Caco-2 (cell line): ENCODE measurements at regions not wholly inside any gene's neighbourhood (a gene's known extent, or its start where the extent isn't known, plus 50 kb on each side); places are given as distances from the start of the nearest gene placed in this dataset.

Experiments
- BruUV-seq: library from RNA; stranded (reverse); fragments of 400-500 nt; replicated peaks from 2 replicates; lab custom pipeline; 2021; lab: Mats Ljungman, UMichigan
- CTCF ChIA-PET: fragments of 300-600 bp; sonication (Branson Sonifier 250); formaldehyde crosslinking; loops from one replicate; lab custom pipeline; 2022; ENCODE audit warnings: antibody characterized with exemption; lab: Charles Lee
- POLR2A ChIA-PET: fragments of 300-600 bp; sonication (Branson Sonifier 250); formaldehyde crosslinking; loops from one replicate; lab custom pipeline; 2022; ENCODE audit warnings: antibody characterized with exemption; lab: Charles Lee
- DNase-seq, 2 experiments: peaks; one replicate each; pipeline versions ENCODE4 v3.0.0 to v3.0.0-alpha.2; 2020 to 2022
- H3K27me3 ChIP-seq: replicated peaks from 2 replicates; pipeline ENCODE4 v1.6.0; 2011; ENCODE audit warnings: low read length; ENCODE audit not compliant: control insufficient read depth, insufficient read depth
- H3K36me3 ChIP-seq: 2 replicates; pipeline ENCODE4 v1.5.1; 2011; ENCODE audit warnings: low read length; ENCODE audit not compliant: control insufficient read depth, insufficient read depth
- H3K4me1 ChIP-seq: fragments of 250-450 bp; sonication (Bioruptor Pico); 2 replicates; pipeline ENCODE4 v1.5.1; 2020; ENCODE audit warnings: mild to moderate bottlenecking
- H3K4me3 ChIP-seq: 2 replicates; pipeline ENCODE4 v1.5.1; 2011; ENCODE audit warnings: low read depth, mild to moderate bottlenecking, control low read depth, low read length
- H3K9me3 ChIP-seq: fragments of 250-450 bp; sonication (Bioruptor Pico); 2 replicates; pipeline ENCODE4 v1.5.1; 2020; ENCODE audit warnings: mild to moderate bottlenecking, moderate library complexity
- H3K27ac Mint-ChIP-seq: one replicate; pipeline ENCODE4 v1.8.0; 2022; ENCODE audit warnings: mixed read lengths; ENCODE audit not compliant: unreplicated experiment
- H3K27me3 Mint-ChIP-seq: one replicate; pipeline ENCODE4 v1.8.0; 2022; ENCODE audit warnings: mixed read lengths; ENCODE audit not compliant: insufficient read depth, unreplicated experiment
- H3K36me3 Mint-ChIP-seq: one replicate; pipeline ENCODE4 v1.8.0; 2022; ENCODE audit warnings: mild to moderate bottlenecking, mixed read lengths; ENCODE audit not compliant: insufficient read depth, unreplicated experiment
- H3K4me1 Mint-ChIP-seq: one replicate; pipeline ENCODE4 v1.8.0; 2022; ENCODE audit warnings: low read depth, mixed read lengths; ENCODE audit not compliant: unreplicated experiment
- H3K4me3 Mint-ChIP-seq: one replicate; pipeline ENCODE4 v1.8.0; 2022; ENCODE audit warnings: mild to moderate bottlenecking, moderate library complexity, mixed read lengths; ENCODE audit not compliant: unreplicated experiment
- H3K9me3 Mint-ChIP-seq: one replicate; pipeline ENCODE4 v1.8.0; 2022; ENCODE audit warnings: mixed read lengths; ENCODE audit not compliant: unreplicated experiment
- CTCF ChIP-seq, 2 experiments: fragments of 200-600 bp in 1 of 2; IDR thresholded peaks; 1 replicate in 1 of 2; 2 replicates in 1 of 2; pipeline versions ENCODE4 v1.5.1 to v1.8.0; 2011 to 2022; ENCODE audit warnings: antibody characterized with exemption in 1 of 2, control low read depth in 1 of 2, inconsistent platforms in 1 of 2, low read depth in 1 of 2, low read length in 1 of 2, mild to moderate bottlenecking in 1 of 2, moderate library complexity in 1 of 2; ENCODE audit not compliant: insufficient read depth in 1 of 2, severe bottlenecking in 1 of 2, unreplicated experiment in 1 of 2
- intact Hi-C: fragments of 100-400 bp; cut with micrococcal nuclease; formaldehyde crosslinking; loops from one replicate; pipeline ENCODE4 v1.10.0; 2022; ENCODE audit not compliant: unreplicated experiment

GRCh38 chr12:83322809-83323208 lies 636.1 kb downstream of the TMTC2 start:
- no peak overlapping the region for H3K27ac Mint-ChIP-seq
- ChIA-PET CTCF (no interaction called here), POLR2A (no interaction called here)
- intact Hi-C loops: no loop called here
- DNase-seq: no peak
- no peak overlapping the region for H3K4me3 ChIP-seq
- H3K4me1 ChIP-seq: no peaks in the 10 kb centered on the region
- H3K9me3 ChIP-seq: no peaks in the 10 kb centered on the region
- no peaks in the 10 kb centered on the region for H3K27me3 Mint-ChIP-seq
- no peaks in the 10 kb centered on the region for H3K27me3 ChIP-seq
- no peak for TF ChIP-seq CTCF (IDR thresholded peaks at IDR 0.05; ENCODE audit: insufficient read depth in 1 of 2, low read depth in 1 of 2, low read length in 1 of 2, severe bottlenecking in 1 of 2, unreplicated experiment in 1 of 2)
- no peaks in the 10 kb centered on the region for H3K36me3 Mint-ChIP-seq
- H3K4me3 Mint-ChIP-seq: no peak overlapping the region
- H3K4me1 Mint-ChIP-seq: no peaks in the 10 kb centered on the region
- no peaks in the 10 kb centered on the region for H3K36me3 ChIP-seq
- H3K9me3 Mint-ChIP-seq: no peaks in the 10 kb centered on the region
- no TSS peak for BruUV-seq

- H3K9me3 Mint-ChIP-seq: no peaks in the 10 kb centered on the region
- no peak for TF ChIP-seq CTCF (IDR thresholded peaks at IDR 0.05; ENCODE audit: insufficient read depth in 1 of 2, low read depth in 1 of 2, low read length in 1 of 2, severe bottlenecking in 1 of 2, unreplicated experiment in 1 of 2)
- H3K4me1 ChIP-seq: no peaks in the 10 kb centered on the region
Observed at GRCh38 chr12:83321971-83322370, 635.3 kb downstream of the TMTC2 start.

GRCh38 chr12:83320350-83320749 lies 633.6 kb downstream of the TMTC2 start:
- no peak for DNase-seq
- no TSS peak for BruUV-seq
- ChIA-PET CTCF (no interaction called here), POLR2A (no interaction called here)
- Mint-ChIP-seq H3K4me1 (no peaks in the 10 kb centered on the region), H3K4me3 (no peak overlapping the region), H3K27ac (no peak overlapping the region), H3K9me3 (no peaks in the 10 kb centered on the region), H3K27me3 (no peaks in the 10 kb centered on the region), H3K36me3 (no peaks in the 10 kb centered on the region)
- no peak for TF ChIP-seq CTCF (IDR thresholded peaks at IDR 0.05; ENCODE audit: insufficient read depth in 1 of 2, low read depth in 1 of 2, low read length in 1 of 2, severe bottlenecking in 1 of 2, unreplicated experiment in 1 of 2)
- no peaks in the 10 kb centered on the region for H3K9me3 ChIP-seq
- no peaks in the 10 kb centered on the region for H3K27me3 ChIP-seq
- no peaks in the 10 kb centered on the region for H3K4me1 ChIP-seq
- H3K4me3 ChIP-seq: no peak overlapping the region
- H3K36me3 ChIP-seq: no peaks in the 10 kb centered on the region
- intact Hi-C loops: no loop called here

More at GRCh38 chr12:83321971-83322370, 635.3 kb downstream of the TMTC2 start:
- CTCF ChIA-PET: no interaction called here
- intact Hi-C loops: no loop called here
- no peaks in the 10 kb centered on the region for H3K4me1 Mint-ChIP-seq
- Histone ChIP-seq H3K27me3 (no peaks in the 10 kb centered on the region), H3K9me3 (no peaks in the 10 kb centered on the region), H3K36me3 (no peaks in the 10 kb centered on the region), H3K4me3 (no peak overlapping the region)
- DNase-seq: no peak
- H3K36me3 Mint-ChIP-seq: no peaks in the 10 kb centered on the region
- no peak overlapping the region for H3K4me3 Mint-ChIP-seq
- H3K27me3 Mint-ChIP-seq: no peaks in the 10 kb centered on the region
- POLR2A ChIA-PET: no interaction called here
- no TSS peak for BruUV-seq
- H3K27ac Mint-ChIP-seq: no peak overlapping the region
